SKM-1 treated with dmso at 0.1 percent for 144 hours (cell line): ENCODE measurements at regions not wholly inside any gene's neighbourhood (a gene's known extent, or its start where the extent isn't known, plus 50 kb on each side); places are given as distances from the start of the nearest gene placed in this dataset.

Experiments used
- DNase-seq: peaks from one replicate; lab custom pipeline; 2025; ENCODE audit not compliant: unreplicated experiment; lab: John Stamatoyannopoulos, UW

GRCh38 chr5:23007762-23008161, 154.6 kb upstream of the CDH12 start:
- DNase-seq, result no peak

- no peak for DNase-seq
Observed at GRCh38 chr5:23007236-23007635, 154.1 kb upstream of the CDH12 start.

- DNase-seq, result no peak
Observed at GRCh38 chr5:23001120-23001519, 148.0 kb upstream of the CDH12 start.

- no peak for DNase-seq
Observed at GRCh38 chr5:22998774-22999173, 145.6 kb upstream of the CDH12 start.

GRCh38 chr5:22998362-22998761, 145.2 kb upstream of the CDH12 start:
- no peak for DNase-seq

- no peak for DNase-seq
Observed at GRCh38 chr5:22988937-22989336, 135.8 kb upstream of the CDH12 start.

- no peak for DNase-seq
Observed at GRCh38 chr5:22986281-22986680, 133.1 kb upstream of the CDH12 start.

- no peak for DNase-seq
Observed at GRCh38 chr5:22985446-22985845, 132.3 kb upstream of the CDH12 start.

- no peak for DNase-seq
Observed at GRCh38 chr5:22970956-22971618, 117.9 kb upstream of the CDH12 start.

GRCh38 chr5:22970491-22970890, 117.3 kb upstream of the CDH12 start:
- no peak for DNase-seq

- DNase-seq, result no peak
Observed at GRCh38 chr5:22968386-22968785, 115.2 kb upstream of the CDH12 start.

- peak; percentile 9 for DNase-seq
Observed at GRCh38 chr5:22965960-22966359, 112.8 kb upstream of the CDH12 start.

- DNase-seq, result no peak
Observed at GRCh38 chr5:22964632-22965031, 111.5 kb upstream of the CDH12 start.

GRCh38 chr5:22958462-22959262, 105.5 kb upstream of the CDH12 start:
- DNase-seq, result no peak

- no peak for DNase-seq
Observed at GRCh38 chr5:22947921-22948320, 94.8 kb upstream of the CDH12 start.

- DNase-seq, result no peak
Observed at GRCh38 chr5:22938362-22938761, 85.2 kb upstream of the CDH12 start.

GRCh38 chr5:22928821-22929482, 75.8 kb upstream of the CDH12 start:
- DNase-seq, result no peak

- no peak for DNase-seq
Observed at GRCh38 chr5:22926574-22926973, 73.4 kb upstream of the CDH12 start.

GRCh38 chr5:22918511-22918910, 65.4 kb upstream of the CDH12 start:
- no peak for DNase-seq

- DNase-seq, result no peak
Observed at GRCh38 chr5:22916393-22916792, 63.2 kb upstream of the CDH12 start.

- no peak for DNase-seq
Observed at GRCh38 chr5:22911019-22911418, 57.9 kb upstream of the CDH12 start.

GRCh38 chr5:22910523-22910922, 57.4 kb upstream of the CDH12 start:
- DNase-seq, result no peak
